ENCODE measurements at regions not wholly inside any gene's neighbourhood (a gene's known extent, or its start where the extent isn't known, plus 50 kb on each side); places are given as distances from the start of the nearest gene placed in this dataset.
"Not testable (repeated sequence)": the region's sequence is repeated elsewhere in the genome, so short reads cannot be mapped to it uniquely, and the experiment has no call there.

- Histone ChIP-seq H3K4me1 (no peaks in the 10 kb centered on the region), H3K4me3 (no peak overlapping the region), H3K27ac (no peak overlapping the region), H3K27me3 (no peaks in the 10 kb centered on the region), H3K9me3 (no peaks in the 10 kb centered on the region), H3K36me3 (no peaks in the 10 kb centered on the region)
- WGBS, 2 donors (ENCODE audit: low coverage in 1 of 2): 40 to 62% methylated on average over 6 of the region's 6 CpGs
- ATAC-seq: no peak
- TF ChIP-seq POLR2A (IDR thresholded peaks at IDR 0.05): no peak
- TF ChIP-seq POLR2AphosphoS5 (IDR thresholded peaks at IDR 0.05): no peak
- no peak for TF ChIP-seq EP300 (IDR thresholded peaks at IDR 0.05)
- TF ChIP-seq, protein P1, sequence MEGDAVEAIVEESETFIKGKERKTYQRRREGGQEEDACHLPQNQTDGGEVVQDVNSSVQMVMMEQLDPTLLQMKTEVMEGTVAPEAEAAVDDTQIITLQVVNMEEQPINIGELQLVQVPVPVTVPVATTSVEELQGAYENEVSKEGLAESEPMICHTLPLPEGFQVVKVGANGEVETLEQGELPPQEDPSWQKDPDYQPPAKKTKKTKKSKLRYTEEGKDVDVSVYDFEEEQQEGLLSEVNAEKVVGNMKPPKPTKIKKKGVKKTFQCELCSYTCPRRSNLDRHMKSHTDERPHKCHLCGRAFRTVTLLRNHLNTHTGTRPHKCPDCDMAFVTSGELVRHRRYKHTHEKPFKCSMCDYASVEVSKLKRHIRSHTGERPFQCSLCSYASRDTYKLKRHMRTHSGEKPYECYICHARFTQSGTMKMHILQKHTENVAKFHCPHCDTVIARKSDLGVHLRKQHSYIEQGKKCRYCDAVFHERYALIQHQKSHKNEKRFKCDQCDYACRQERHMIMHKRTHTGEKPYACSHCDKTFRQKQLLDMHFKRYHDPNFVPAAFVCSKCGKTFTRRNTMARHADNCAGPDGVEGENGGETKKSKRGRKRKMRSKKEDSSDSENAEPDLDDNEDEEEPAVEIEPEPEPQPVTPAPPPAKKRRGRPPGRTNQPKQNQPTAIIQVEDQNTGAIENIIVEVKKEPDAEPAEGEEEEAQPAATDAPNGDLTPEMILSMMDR (IDR thresholded peaks at IDR 0.05): no peak
Observed at GRCh38 chr2:102891296-102891695, 129.5 kb downstream of the TMEM182 start.

DNA sequence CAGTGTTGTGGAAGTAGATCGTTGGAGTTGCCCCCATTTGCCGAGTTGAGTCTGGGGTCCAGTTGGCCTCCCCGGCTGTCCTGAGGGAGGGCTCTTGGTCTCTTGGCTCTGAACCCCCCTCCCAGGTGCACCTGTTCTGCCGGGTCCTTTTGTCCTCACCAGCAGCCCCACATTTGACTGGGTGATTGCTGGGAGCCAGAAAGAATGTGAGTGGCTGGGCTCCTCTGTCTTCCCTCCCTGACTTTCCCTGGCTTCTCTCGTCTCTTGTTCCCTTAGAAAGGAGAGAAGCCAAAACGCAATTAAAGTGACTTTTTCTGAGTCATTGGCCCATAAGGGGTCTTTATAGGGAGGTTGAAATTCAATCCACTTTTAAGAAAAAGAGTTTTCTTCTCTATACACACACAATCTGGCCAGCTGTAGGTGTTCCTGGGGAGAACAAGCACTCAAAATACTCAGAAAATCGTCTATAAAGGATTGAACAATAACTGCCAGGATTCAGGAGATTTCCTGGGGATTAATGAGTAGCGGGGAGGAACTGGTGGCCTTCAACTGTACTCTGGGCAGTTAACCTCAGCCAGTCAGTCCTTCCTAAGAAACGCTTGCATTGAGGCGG lies 131.0 kb downstream of the TMEM182 start:
- H3K9me3 ChIP-seq: no peaks in the 10 kb centered on the region
- no peak for ATAC-seq
- H3K4me1 ChIP-seq: no peaks in the 10 kb centered on the region
- no peaks in the 10 kb centered on the region for H3K36me3 ChIP-seq
- H3K4me3 ChIP-seq: no peak overlapping the region
- TF ChIP-seq, protein P1 (IDR thresholded peaks at IDR 0.05): no peak
- TF ChIP-seq POLR2A (IDR thresholded peaks at IDR 0.05) (no peak), POLR2AphosphoS5 (IDR thresholded peaks at IDR 0.05) (no peak), EP300 (IDR thresholded peaks at IDR 0.05) (no peak)
- no peaks in the 10 kb centered on the region for H3K27me3 ChIP-seq
- 61 to 84% methylated on average over 6 to 7 of the region's 10 CpGs for WGBS, 2 donors (ENCODE audit: low coverage in 1 of 2)
- H3K27ac ChIP-seq: no peak overlapping the region

- Histone ChIP-seq H3K4me3 (no peak overlapping the region), H3K27ac (no peak overlapping the region), H3K27me3 (no peaks in the 10 kb centered on the region), H3K4me1 (no peaks in the 10 kb centered on the region), H3K9me3 (no peaks in the 10 kb centered on the region), H3K36me3 (no peaks in the 10 kb centered on the region)
- no peak for ATAC-seq
- no peak for TF ChIP-seq EP300 (IDR thresholded peaks at IDR 0.05)
- TF ChIP-seq POLR2A (IDR thresholded peaks at IDR 0.05): no peak
- TF ChIP-seq POLR2AphosphoS5 (IDR thresholded peaks at IDR 0.05): no peak
- TF ChIP-seq, protein P1 (IDR thresholded peaks at IDR 0.05): no peak
- WGBS, 2 donors (ENCODE audit: low coverage in 1 of 2): 85 to 95% methylated on average over 7 to 10 of the region's 12 CpGs
Observed at GRCh38 chr2:102893870-102894269, 132.0 kb downstream of the TMEM182 start.

- no peaks in the 10 kb centered on the region for H3K36me3 ChIP-seq
- no peaks in the 10 kb centered on the region for H3K4me1 ChIP-seq
- 66 to 67% methylated on average over 1 to 2 of the region's 2 CpGs for WGBS, 2 donors (ENCODE audit: low coverage in 1 of 2)
- ATAC-seq: no peak
- H3K4me3 ChIP-seq: no peak overlapping the region
- no peaks in the 10 kb centered on the region for H3K27me3 ChIP-seq
- TF ChIP-seq EP300 (IDR thresholded peaks at IDR 0.05) (no peak), POLR2A (IDR thresholded peaks at IDR 0.05) (no peak), POLR2AphosphoS5 (IDR thresholded peaks at IDR 0.05) (no peak)
- TF ChIP-seq, protein P1 (IDR thresholded peaks at IDR 0.05): no peak
- no peaks in the 10 kb centered on the region for H3K9me3 ChIP-seq
- no peak overlapping the region for H3K27ac ChIP-seq
Observed at GRCh38 chr2:102895376-102895775, 133.5 kb downstream of the TMEM182 start.

- not testable (repeated sequence) for H3K27me3 ChIP-seq, ATAC-seq, H3K4me3 ChIP-seq, H3K27ac ChIP-seq, H3K36me3 ChIP-seq, H3K9me3 ChIP-seq, H3K4me1 ChIP-seq
- WGBS, 2 donors (ENCODE audit: low coverage in 1 of 2): 61 to 71% methylated on average over 2 of the region's 2 CpGs
Observed at GRCh38 chr2:102909240-102909639, 147.4 kb downstream of the TMEM182 start.

All from gastroesophageal sphincter (tissue), 4 donors.